HEK293 (cell line): ENCODE measurements at regions not wholly inside any gene's neighbourhood (a gene's known extent, or its start where the extent isn't known, plus 50 kb on each side); places are given as distances from the start of the nearest gene placed in this dataset.
"Not testable (repeated sequence)": the region's sequence is repeated elsewhere in the genome, so short reads cannot be mapped to it uniquely, and the experiment has no call there.

Source experiments
- CTCF ChIP-seq: fragments of 450-650 bp; formaldehyde crosslinking; IDR thresholded peaks from 2 replicates; pipeline ENCODE4 v1.5.1; 2016; ENCODE audit warnings: missing biosample characterization, missing genetic modification characterization
- ZNF544 ChIP-seq: fragments of 450-650 bp; formaldehyde crosslinking; IDR thresholded peaks from 2 replicates; pipeline ENCODE4 v1.5.0; 2017; ENCODE audit warnings: missing biosample characterization, missing genetic modification characterization
- ZNF791 ChIP-seq: fragments of 450-650 bp; formaldehyde crosslinking; IDR thresholded peaks from 2 replicates; pipeline ENCODE4 v1.5.1; 2016; ENCODE audit warnings: missing biosample characterization, missing genetic modification characterization

- not testable (repeated sequence) for TF ChIP-seq CTCF (tag by site-specific recombination); ZNF791; ZNF544 (tag by site-specific recombination)
Observed at GRCh38 chr1:206297145-206298031, 94.0 kb downstream of the SRGAP2 start.
